C4-2B (cell line): ENCODE measurements at regions not wholly inside any gene's neighbourhood (a gene's known extent, or its start where the extent isn't known, plus 50 kb on each side); places are given as distances from the start of the nearest gene placed in this dataset.
"Not testable (repeated sequence)": the region's sequence is repeated elsewhere in the genome, so short reads cannot be mapped to it uniquely, and the experiment has no call there.

Experiments
- CTCF ChIP-seq: fragments of 450-650 bp; conservative IDR thresholded peaks from 2 replicates; pipeline ENCODE4 v1.5.1; 2017; ENCODE audit warnings: mild to moderate bottlenecking
- ZFX ChIP-seq: fragments of 450-650 bp; IDR thresholded peaks from 2 replicates; pipeline ENCODE4 v1.6.1; 2017

DNA sequence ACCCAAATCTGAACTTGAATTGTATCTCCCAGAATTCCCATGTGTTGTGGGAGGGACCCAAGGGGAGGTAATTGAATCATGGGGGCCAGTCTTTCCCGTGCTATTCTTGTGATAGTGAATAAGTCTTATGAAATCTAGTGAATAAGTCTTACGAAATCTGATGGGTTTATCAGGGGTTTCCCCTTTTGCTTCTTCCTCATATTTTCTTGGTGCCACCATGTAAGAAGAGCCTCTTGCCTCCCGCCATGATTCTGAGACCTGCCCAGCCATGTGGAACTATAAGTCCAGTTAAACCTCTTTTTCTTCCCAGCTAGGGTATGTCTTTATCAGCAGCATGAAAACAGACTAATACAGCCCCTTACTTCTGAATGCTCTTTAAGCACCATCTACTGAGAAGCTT, 343.2 kb upstream of the NOX3 start:
- TF ChIP-seq CTCF, ZFX: not testable (repeated sequence)
